GM21360 (cell line): ENCODE measurements at regions not wholly inside any gene's neighbourhood (a gene's known extent, or its start where the extent isn't known, plus 50 kb on each side); places are given as distances from the start of the nearest gene placed in this dataset.

ENCODE experiments used
- ATAC-seq: cut with Tn5 transposase; IDR thresholded peaks from one replicate; pipeline ENCODE4 v1.9.1; 2021; ENCODE audit warnings: mild to moderate bottlenecking, moderate library complexity; ENCODE audit not compliant: unreplicated experiment

DNA sequence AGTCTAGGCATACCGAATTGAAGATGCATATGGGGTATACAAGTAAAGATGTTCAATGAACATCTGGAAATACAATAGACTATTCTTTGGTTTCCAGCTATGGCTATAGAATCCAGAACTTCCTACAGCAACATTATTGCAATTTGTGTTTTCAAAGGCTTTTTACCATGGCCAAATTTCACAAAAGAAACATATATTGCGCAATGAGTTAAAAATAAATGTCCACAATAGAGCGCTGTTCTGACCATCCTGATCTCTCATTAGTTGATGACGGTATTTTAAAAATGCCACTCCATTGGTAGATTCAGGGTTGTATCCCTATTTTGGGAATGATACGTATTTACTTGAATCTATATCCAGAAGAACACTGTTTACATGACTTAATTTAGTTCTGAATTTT is 139.2 kb downstream of the LINC00632 start:
- ATAC-seq: no peak

DNA sequence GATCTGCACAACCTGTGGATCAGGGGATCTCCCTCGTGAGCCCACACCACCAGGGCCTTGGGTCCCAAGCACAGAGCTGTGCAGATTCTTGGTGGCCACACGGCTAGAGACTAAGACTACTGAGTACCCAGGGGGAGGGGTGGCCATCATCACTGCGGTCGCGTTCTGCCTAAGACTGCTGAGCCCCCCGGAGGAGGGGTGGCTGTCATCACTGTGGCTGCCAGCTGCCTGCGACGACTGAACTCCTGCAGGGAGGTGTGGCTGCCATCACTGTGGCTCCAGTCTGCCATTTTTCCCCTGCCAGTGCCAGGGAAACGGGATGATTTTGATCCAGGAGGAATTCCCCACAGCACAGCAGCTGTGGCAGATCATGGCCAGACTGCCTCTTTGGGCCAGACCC is 141.7 kb upstream of the SPANXB1 start:
- ATAC-seq: no peak

DNA sequence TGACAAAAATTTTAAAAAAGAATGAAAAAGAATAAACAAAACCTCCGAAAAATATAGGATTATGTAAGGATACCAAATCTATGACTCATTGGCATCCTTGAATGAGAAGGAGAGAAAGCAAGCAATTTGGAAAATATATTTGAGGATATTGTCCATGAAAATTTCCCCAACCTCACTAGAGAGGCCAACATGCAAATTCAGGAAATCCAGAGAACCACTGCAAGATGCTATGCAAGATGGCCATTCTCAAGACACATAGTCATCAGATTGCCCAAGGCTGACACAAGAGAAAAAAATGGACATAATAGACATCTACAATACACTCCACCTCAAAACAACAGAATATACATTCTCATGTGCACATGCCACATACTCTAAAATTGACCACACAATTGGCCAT is 135.9 kb upstream of the SPANXB1 start:
- ATAC-seq: no peak

DNA sequence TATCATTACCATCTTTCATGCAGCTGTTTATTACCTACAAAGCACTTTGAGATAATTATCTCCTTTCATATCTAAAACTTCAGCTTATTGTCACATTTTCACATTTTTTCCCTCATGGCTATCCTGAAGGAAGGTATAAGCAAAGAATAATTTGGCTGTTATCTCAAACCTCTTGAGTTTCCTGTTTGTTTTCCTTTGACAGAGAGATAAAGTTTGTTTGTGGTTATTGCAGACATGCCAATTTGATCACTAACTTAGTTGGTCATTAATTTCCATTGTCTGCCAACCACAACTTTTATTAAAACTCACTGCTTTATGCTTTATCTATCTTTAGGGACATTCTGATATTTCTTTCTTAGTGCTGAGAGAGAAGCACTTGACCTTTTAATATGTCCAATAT is 89.8 kb upstream of the SPANXB1 start:
- no peak for ATAC-seq

DNA sequence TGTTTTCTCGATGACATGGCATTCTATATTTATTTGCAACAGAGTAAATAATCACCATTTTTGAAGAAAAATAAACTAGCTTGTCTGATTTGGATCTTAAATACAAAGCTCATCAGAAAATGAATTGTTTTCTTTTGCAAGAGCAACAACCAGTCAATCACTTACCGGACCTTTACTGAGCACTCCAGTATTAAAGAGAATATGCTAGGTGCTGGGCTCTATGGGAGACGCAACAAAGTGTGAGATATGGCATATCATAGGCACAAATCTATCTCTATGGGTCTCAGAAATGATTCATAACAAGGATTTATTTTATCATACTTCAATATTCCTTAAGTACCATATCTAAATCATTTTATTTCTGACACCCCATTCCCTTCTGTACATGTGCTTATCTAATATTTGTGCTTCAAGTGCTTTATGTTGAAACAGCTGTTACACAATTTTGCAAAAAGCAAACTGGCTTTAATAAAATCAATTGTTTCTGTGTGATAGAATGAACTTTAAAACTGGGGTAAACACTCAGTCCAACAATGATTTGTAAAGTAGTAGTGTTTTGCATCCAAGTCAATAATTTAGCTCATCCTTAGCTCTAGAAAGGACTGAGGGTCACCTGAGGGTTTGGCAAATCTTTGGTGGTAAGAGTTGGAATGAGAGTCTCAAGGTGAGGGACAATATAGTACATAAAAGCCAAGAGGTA is 88.4 kb upstream of the SPANXB1 start:
- no peak for ATAC-seq

DNA sequence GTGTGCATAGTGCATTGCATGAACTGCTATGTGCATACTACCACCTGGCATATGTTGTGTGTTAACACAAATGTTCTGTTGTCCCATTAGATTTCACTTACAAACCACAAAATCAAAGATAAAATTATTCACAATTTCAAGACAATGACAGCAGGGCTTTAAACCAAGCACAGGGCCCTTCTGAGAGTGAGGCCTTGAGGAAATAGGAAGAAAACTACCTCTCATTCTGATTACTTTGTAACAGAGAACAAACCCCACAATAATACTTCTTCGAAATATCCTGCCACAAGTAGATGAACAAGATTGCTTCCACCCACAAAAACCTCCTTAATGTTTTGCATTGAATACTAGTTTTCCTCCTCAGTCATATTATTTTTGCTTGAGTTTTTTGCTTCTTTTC is 85.5 kb upstream of the SPANXB1 start:
- ATAC-seq: no peak

- ATAC-seq: no peak
Observed at GRCh38 chrX:140917354-140918115, 84.9 kb upstream of the SPANXB1 start.

DNA sequence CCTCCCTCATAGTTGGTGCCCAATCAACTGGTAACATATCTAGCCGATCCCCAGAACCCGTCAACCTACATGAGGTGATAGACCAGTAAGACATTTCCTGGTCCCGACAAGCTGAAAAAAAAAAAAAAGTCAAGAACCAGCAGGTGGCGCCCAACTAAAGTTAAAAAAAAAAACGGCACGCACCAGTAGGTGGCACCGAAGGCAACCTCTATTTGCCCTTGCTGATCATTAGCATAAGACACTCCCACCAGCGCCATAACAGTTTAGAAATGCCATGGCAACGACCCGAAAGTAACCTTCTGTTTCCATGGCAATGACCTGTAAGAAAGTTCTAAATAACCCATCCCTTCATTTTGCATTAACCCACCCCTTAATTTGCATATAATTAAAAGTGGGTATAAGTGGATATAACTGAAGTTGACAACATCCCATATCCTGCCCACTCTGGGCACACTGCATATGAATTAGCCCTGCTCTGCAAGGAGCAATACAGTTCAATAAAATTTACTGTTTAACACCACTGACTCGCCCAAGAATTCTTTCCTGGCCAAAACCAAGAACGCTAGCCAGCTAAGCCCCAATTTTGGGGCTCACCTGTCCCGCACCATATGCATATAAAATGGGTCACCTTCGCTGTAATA is 83.9 kb upstream of the SPANXB1 start:
- peak; percentile 89 for ATAC-seq

GRCh38 chrX:140920416-140920815 is 82.0 kb upstream of the SPANXB1 start:
- ATAC-seq: no peak

- ATAC-seq: no peak
Observed at GRCh38 chrX:140923118-140923517, 79.3 kb upstream of the SPANXB1 start.

GRCh38 chrX:140928739-140929138 is 73.7 kb upstream of the SPANXB1 start:
- ATAC-seq: no peak

- ATAC-seq: no peak
Observed at GRCh38 chrX:140933016-140933415, 69.4 kb upstream of the SPANXB1 start.

DNA sequence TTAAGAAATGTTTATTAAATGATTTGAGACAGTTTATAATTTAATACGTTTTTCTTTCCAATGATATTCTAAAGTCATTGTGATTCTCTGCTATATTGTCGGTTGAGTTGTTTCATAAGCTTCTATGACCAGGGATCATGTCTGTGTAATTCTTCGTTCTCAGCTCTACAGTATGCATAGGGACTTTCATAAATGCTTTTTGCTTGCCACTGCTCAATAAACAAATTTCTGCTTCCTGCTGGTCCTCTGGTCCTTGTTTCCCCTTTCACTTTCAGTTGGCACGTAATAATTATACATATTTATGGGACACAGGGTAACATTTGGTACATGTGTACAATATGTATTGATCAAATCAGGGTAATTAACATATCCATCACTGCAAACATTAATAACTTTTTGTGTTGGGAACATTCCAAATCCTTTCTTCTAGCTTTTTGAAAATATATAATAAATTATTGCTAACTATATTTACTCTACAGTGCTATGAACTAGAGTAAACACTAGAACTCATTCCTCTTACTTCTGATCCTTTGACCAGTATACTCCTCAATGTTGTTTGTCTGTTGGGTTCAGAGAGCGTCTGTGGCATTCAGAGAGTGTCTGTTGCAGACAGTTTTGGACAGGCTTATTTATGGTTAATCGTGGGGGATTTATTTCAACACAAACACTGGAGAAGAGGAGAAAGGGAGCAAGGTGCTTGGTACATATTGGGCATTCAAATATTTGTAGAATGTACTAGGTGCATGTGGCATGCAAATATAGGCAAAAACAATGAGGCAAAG is 68.3 kb upstream of the SPANXB1 start:
- no peak for ATAC-seq

DNA sequence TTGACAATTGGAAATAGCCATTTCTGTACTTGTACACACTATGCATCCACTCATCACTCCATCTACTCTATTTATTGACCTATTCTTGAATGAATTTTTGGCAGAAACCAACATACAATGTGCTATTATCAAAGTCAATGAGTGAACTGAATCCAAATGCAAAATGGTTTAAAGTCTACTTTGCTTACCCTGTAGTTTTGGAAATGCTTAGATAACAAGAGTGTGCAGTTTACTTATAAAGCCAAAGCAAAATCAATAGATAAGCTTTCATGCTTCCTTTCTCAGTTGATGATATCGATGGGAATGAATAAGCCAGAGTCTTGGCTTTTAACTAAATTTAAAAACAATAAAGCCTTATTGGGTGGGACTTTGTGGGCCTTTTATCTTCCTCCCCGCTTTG is 58.9 kb upstream of the SPANXB1 start:
- no peak for ATAC-seq

DNA sequence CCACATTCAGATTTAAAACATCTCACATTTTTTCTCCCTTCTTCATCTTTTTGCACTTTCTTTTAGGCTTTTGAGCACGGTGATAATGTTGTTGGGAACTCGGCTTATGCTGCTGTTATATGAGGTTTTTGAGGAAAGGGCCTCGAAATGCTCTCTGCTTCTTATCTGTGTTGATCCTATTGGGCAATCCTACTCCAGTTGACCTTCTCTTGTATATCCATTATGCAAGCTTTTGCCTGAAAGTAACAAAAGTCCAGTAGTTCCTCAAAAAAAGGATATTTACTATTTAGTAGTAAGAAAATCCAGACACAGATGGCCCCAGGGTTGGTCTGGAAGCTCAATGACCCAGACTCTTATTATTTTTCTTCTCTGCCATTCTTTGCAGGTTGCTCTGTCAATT is 57.7 kb upstream of the SPANXB1 start:
- ATAC-seq: no peak

DNA sequence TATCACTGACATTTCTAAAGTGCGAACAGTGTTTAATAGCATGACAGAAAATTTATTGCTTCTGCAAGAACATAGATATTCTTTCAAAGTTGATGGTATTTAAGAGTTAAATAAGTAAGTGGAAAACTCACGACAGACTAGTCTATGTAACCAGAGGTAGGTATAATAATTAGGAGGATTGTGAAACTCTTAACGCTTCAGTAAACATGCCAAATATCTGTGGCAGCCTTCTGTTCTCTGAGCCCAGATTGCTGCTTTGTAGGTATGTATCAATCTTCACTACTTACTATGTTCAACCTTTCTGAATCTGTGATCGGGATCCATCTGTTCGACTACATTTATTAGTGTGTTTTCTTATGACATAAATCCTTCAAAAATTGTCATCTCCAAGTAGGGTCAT is 53.6 kb upstream of the SPANXB1 start:
- ATAC-seq: no peak

DNA sequence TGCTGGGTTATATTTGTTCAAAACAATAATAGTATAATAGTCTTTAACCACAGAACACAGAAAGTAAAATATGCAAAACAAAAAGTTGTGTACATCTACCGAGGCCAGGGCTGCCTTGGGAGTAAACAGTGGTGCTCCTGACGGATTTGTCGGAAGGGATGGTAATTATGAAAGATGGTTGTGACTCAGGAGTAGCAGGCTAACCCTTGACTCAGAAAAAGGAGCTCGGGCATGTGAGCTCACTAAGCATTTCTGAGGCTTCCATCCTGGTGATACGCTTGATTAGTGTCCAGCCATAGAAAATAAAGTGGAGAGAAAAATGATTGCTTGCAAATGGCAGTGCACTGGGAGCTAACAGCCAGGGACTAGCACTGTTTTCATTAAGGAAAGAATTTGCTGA is 53.2 kb upstream of the SPANXB1 start:
- ATAC-seq: no peak
